AG04449 (cell line): ENCODE measurements at regions not wholly inside any gene's neighbourhood (a gene's known extent, or its start where the extent isn't known, plus 50 kb on each side); places are given as distances from the start of the nearest gene placed in this dataset.

Experiments used
- CTCF ChIA-PET: fragments of 350-600 bp; formaldehyde crosslinking; extraction: SDS; loops from one replicate; lab custom pipeline; 2021; ENCODE audit warnings: antibody characterized with exemption; lab: Yijun Ruan, JAX
- POLR2A ChIA-PET: fragments of 400-600, 350-600 bp; formaldehyde crosslinking; extraction: SDS; loops from one replicate; lab custom pipeline; 2020; ENCODE audit warnings: antibody characterized with exemption, inconsistent platforms; lab: Yijun Ruan, JAX
- DNase-seq: peaks from one replicate; pipeline ENCODE4 v3.0.0-alpha.2; 2010; ENCODE audit warnings: low read depth, low spot score
- H3K4me3 ChIP-seq: 2 replicates; pipeline ENCODE4 v1.5.1; 2011; ENCODE audit warnings: low read depth, mild to moderate bottlenecking, control low read depth, low read length
- TF ChIP-seq, protein P1 (sequence below): IDR thresholded peaks from one replicate; pipeline ENCODE4 v1.5.1; 2011; ENCODE audit warnings: mild to moderate bottlenecking, moderate library complexity, low read length, control low read depth, inconsistent platforms; ENCODE audit not compliant: insufficient read depth; ENCODE audit errors: missing control alignments

DNA sequence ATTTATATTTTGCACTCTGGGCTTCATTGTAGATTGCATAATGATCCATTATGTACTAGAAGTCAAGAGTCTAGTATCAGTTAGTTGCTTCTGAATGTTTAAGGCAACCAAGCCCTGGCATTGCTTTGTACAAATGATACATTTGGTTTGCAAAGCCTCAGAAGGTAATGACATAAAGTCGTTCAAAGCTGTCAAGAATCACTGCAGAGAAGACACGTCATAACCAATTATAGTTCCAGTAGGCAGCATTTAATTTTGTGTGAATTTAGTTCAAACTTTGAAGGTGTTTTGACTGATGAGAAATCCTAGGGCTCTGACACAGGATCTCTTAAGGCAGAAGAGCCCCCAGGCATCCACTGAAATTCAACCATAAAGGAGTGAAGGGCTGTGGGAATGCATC, 163.0 kb upstream of the KRR1 start:
- TF ChIP-seq, protein P1, sequence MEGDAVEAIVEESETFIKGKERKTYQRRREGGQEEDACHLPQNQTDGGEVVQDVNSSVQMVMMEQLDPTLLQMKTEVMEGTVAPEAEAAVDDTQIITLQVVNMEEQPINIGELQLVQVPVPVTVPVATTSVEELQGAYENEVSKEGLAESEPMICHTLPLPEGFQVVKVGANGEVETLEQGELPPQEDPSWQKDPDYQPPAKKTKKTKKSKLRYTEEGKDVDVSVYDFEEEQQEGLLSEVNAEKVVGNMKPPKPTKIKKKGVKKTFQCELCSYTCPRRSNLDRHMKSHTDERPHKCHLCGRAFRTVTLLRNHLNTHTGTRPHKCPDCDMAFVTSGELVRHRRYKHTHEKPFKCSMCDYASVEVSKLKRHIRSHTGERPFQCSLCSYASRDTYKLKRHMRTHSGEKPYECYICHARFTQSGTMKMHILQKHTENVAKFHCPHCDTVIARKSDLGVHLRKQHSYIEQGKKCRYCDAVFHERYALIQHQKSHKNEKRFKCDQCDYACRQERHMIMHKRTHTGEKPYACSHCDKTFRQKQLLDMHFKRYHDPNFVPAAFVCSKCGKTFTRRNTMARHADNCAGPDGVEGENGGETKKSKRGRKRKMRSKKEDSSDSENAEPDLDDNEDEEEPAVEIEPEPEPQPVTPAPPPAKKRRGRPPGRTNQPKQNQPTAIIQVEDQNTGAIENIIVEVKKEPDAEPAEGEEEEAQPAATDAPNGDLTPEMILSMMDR: no peak
- H3K4me3 ChIP-seq: no peak overlapping the region
- ChIA-PET CTCF (interaction anchor here (0.7 kb wide), 1 partner anchor 10 kb away, joined by 3 read pairs; no protein-coding TSS in a partner anchor), POLR2A (no interaction called here)
- DNase-seq: no peak

GRCh38 chr12:75672200-75672599, 160.8 kb upstream of the KRR1 start:
- CTCF ChIA-PET: interaction anchor here (0.8 to 0.9 kb wide), 2 partner anchors 8 to 147 kb away, joined by 3 to 4 read pairs; no protein-coding TSS in a partner anchor

GRCh38 chr12:75670216-75670615, 158.8 kb upstream of the KRR1 start:
- H3K4me3 ChIP-seq: no peak overlapping the region
- ChIA-PET POLR2A (interaction anchor here (0.9 kb wide), 1 partner anchor 361 kb away, joined by 5 read pairs; the partner anchor contains the start of gene PHLDA1), CTCF (interaction anchor here (0.6 to 1.2 kb wide), 2 partner anchors 10 to 111 kb away, joined by 3 read pairs; no protein-coding TSS in a partner anchor)
- TF ChIP-seq, protein P1: no peak
- no peak for DNase-seq

More at GRCh38 chr12:75672200-75672599, 160.8 kb upstream of the KRR1 start:
- TF ChIP-seq, protein P1: no peak
- POLR2A ChIA-PET: interaction anchor here (0.7 kb wide), 1 partner anchor 38 kb away, joined by 4 read pairs; no protein-coding TSS in a partner anchor
- no peak overlapping the region for H3K4me3 ChIP-seq
- no peak for DNase-seq

DNA sequence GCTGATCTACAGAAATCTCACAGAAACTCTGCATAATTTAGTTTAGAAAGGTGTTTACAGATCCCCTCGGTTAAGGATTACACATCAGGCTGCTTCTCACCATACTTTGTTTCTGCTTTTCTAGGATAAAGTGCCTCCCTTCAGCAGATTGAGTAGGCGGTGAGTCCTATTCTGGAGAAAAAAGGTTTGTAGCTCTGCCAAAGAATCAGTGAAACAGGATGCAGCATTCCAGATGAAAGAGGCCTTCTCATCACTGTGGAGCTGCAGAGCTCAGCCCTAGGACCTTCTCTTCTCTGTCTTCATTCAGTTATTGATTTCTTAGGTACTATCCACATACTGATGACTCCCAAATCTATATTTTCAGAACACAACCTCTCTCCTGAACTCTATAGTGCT, 155.5 kb upstream of the KRR1 start:
- TF ChIP-seq, protein P1: no peak
- ChIA-PET POLR2A (interaction anchor here (0.7 to 1.5 kb wide), 2 partner anchors 18 to 364 kb away, joined by 5 to 8 read pairs; partner anchors contain the start of gene PHLDA1), CTCF (interaction anchor here (0.8 to 2.7 kb wide), 4 partner anchors 10 to 141 kb away, joined by 3 to 7 read pairs (median 3); no protein-coding TSS in a partner anchor)
- no peak for DNase-seq
- H3K4me3 ChIP-seq: no peak overlapping the region

- POLR2A ChIA-PET: interaction anchor here (0.6 to 1.5 kb wide), 4 partner anchors 10 to 365 kb away, joined by 4 to 8 read pairs (median 6); partner anchors contain the start of gene PHLDA1
- TF ChIP-seq, protein P1: no peak
- CTCF ChIA-PET: interaction anchor here (1.2 to 2.7 kb wide), 2 partner anchors 11 to 140 kb away, joined by 3 to 7 read pairs; no protein-coding TSS in a partner anchor
- H3K4me3 ChIP-seq: no peak overlapping the region
- no peak for DNase-seq
Observed at GRCh38 chr12:75666126-75666938, 154.9 kb upstream of the KRR1 start.

GRCh38 chr12:75665216-75665615, 153.8 kb upstream of the KRR1 start:
- DNase-seq: no peak
- CTCF ChIA-PET: interaction anchor here (0.7 to 2.7 kb wide), 6 partner anchors 13 to 367 kb away, joined by 3 to 7 read pairs (median 4); partner anchors contain the start of gene PHLDA1

More at GRCh38 chr12:75665216-75665615, 153.8 kb upstream of the KRR1 start:
- POLR2A ChIA-PET: interaction anchor here (0.7 to 1.4 kb wide), 3 partner anchors 8 to 882 kb away, joined by 4 to 6 read pairs (median 6); partner anchors contain the start of gene PHLDA1
- no peak overlapping the region for H3K4me3 ChIP-seq
- TF ChIP-seq, protein P1: no peak
